GM23248 (cell line): ENCODE measurements at regions not wholly inside any gene's neighbourhood (a gene's known extent, or its start where the extent isn't known, plus 50 kb on each side); places are given as distances from the start of the nearest gene placed in this dataset.

Experiments
- DNase-seq: peaks from one replicate; pipeline ENCODE4 v3.0.0-alpha.2; 2015
- H2AFZ ChIP-seq: fragments of 200-600 bp; sonication (generic); 2 replicates; pipeline ENCODE4 v1.6.1; 2016; ENCODE audit warnings: antibody characterized with exemption
- H3F3A ChIP-seq: fragments of 200-600 bp; sonication (generic); 2 replicates; pipeline ENCODE4 v1.6.1; 2016; ENCODE audit warnings: mild to moderate bottlenecking, antibody characterized with exemption, mixed run types; ENCODE audit not compliant: insufficient read depth
- H3K27ac ChIP-seq: fragments of 200-600 bp; sonication (generic); 2 replicates; pipeline ENCODE4 v1.5.1; 2016; ENCODE audit warnings: mild to moderate bottlenecking
- H3K27me3 ChIP-seq: fragments of 200-600 bp; sonication (generic); replicated peaks from 2 replicates; pipeline ENCODE4 v1.6.1; 2016; ENCODE audit warnings: mild to moderate bottlenecking; ENCODE audit not compliant: insufficient read depth
- H3K36me3 ChIP-seq: fragments of 200-600 bp; sonication (generic); 2 replicates; pipeline ENCODE4 v1.6.1; 2016; ENCODE audit warnings: low read depth, mild to moderate bottlenecking
- H3K4me1 ChIP-seq: fragments of 200-600 bp; sonication (generic); 2 replicates; pipeline ENCODE4 v1.6.1; 2016; ENCODE audit warnings: mild to moderate bottlenecking; ENCODE audit not compliant: insufficient read depth
- H3K4me2 ChIP-seq: fragments of 200-600 bp; sonication (generic); one replicate; pipeline ENCODE4 v1.6.1; 2016; ENCODE audit warnings: mild to moderate bottlenecking; ENCODE audit not compliant: unreplicated experiment
- H3K4me3 ChIP-seq: fragments of 200-600 bp; sonication (generic); 2 replicates; pipeline ENCODE4 v1.5.1; 2016; ENCODE audit warnings: mild to moderate bottlenecking
- H3K79me2 ChIP-seq: fragments of 200-600 bp; sonication (generic); 2 replicates; pipeline ENCODE4 v1.6.1; 2016; ENCODE audit warnings: mild to moderate bottlenecking; ENCODE audit not compliant: insufficient read depth
- H3K9ac ChIP-seq: fragments of 200-600 bp; sonication (generic); 2 replicates; pipeline ENCODE4 v1.6.1; 2016; ENCODE audit warnings: mild to moderate bottlenecking
- H3K9me2 ChIP-seq: fragments of 200-600 bp; sonication (generic); 2 replicates; pipeline ENCODE4 v1.6.1; 2016; ENCODE audit warnings: mixed run types, mild to moderate bottlenecking, moderate library complexity; ENCODE audit not compliant: insufficient read depth
- H3K9me3 ChIP-seq: fragments of 200-600 bp; sonication (generic); one replicate; pipeline ENCODE4 v1.6.1; 2017; ENCODE audit warnings: low read depth
- H4K20me1 ChIP-seq: fragments of 200-600 bp; sonication (generic); 2 replicates; pipeline ENCODE4 v1.6.0; 2016; ENCODE audit not compliant: insufficient read depth
- EZH2 ChIP-seq: fragments of 200-600 bp; sonication (generic); IDR thresholded peaks from 2 replicates; pipeline ENCODE4 v1.6.1; 2018; ENCODE audit warnings: antibody characterized with exemption, mild to moderate bottlenecking; ENCODE audit not compliant: insufficient read depth, poor library complexity, severe bottlenecking
- EZH2phosphoT487 ChIP-seq: fragments of 200-600 bp; sonication (generic); IDR thresholded peaks from 2 replicates; pipeline ENCODE4 v1.6.1; 2018; ENCODE audit warnings: antibody characterized with exemption, moderate library complexity, mild to moderate bottlenecking, low read depth; ENCODE audit not compliant: insufficient read depth
- WGBS, 2 experiments: methylation state at CpG; one replicate each; pipeline ENCODE4 v1.1.6; 2015 to 2017; ENCODE audit warnings: low lambda C conversion rate in 2 of 2, low coverage in 1 of 2; ENCODE audit errors: missing lambda C conversion rate in 2 of 2; 5-methylcytosine and 5-hydroxymethylcytosine counted together
- in situ Hi-C: fragments of 300-500 bp; cut with MboI; formaldehyde crosslinking; loops from 2 replicates; pipeline ENCODE4 v1.15.0; 2020

DNA sequence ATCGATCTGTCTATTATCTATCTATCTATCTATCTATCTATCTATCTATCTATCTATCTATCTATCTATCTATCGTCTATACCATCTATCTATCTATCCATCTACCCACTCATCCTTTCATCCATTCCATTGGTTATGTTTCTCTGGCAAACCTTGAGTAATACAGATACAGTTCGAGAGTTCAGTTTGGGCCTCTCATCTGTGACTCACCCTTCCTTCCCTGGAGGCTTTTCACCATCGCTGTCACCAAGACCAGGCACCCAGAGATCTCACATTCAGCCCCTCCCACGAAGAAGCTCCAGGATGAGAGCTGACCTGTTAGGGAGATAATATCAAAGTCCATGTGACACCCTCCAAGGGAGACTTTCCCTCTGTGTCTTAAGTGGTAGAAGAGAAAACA, 164.1 kb upstream of the CELF4 start:
- Histone ChIP-seq H3K36me3 (no peaks in the 10 kb centered on the region), H2AFZ (no peak overlapping the region), H3K9me3 (no peaks in the 10 kb centered on the region), H3K9ac (no peak overlapping the region), H3K27me3 (no peaks in the 10 kb centered on the region), H3K27ac (no peak overlapping the region), H3F3A (no peaks in the 10 kb centered on the region), H4K20me1 (no peaks in the 10 kb centered on the region), H3K79me2 (no peaks in the 10 kb centered on the region), H3K9me2 (no peaks in the 10 kb centered on the region), H3K4me3 (no peak overlapping the region), H3K4me2 (no peak overlapping the region), H3K4me1 (no peaks in the 10 kb centered on the region)
- 22 to 29% methylated on average over 5 of the region's 5 CpGs for WGBS, 2 experiments
- no peak for DNase-seq
- in situ Hi-C loops, result no loop called here
- TF ChIP-seq EZH2phosphoT487 (no peak), EZH2 (no peak)

- H3K79me2 ChIP-seq, result no peaks in the 10 kb centered on the region
- H3K36me3 ChIP-seq, result no peaks in the 10 kb centered on the region
- WGBS, 2 experiments, result 37 to 48% methylated on average over 4 of the region's 4 CpGs
- H3K4me1 ChIP-seq, result no peaks in the 10 kb centered on the region
- in situ Hi-C loops, result no loop called here
- no peaks in the 10 kb centered on the region for H3K27me3 ChIP-seq
- H3K27ac ChIP-seq, result no peak overlapping the region
- H3F3A ChIP-seq, result no peaks in the 10 kb centered on the region
- no peak overlapping the region for H2AFZ ChIP-seq
- H3K4me3 ChIP-seq, result no peak overlapping the region
- no peaks in the 10 kb centered on the region for H3K9me3 ChIP-seq
- H4K20me1 ChIP-seq, result no peaks in the 10 kb centered on the region
- TF ChIP-seq EZH2 (no peak), EZH2phosphoT487 (no peak)
- no peak overlapping the region for H3K9ac ChIP-seq
- no peaks in the 10 kb centered on the region for H3K9me2 ChIP-seq
- no peak for DNase-seq
- H3K4me2 ChIP-seq, result no peak overlapping the region
These were observed 158.6 kb upstream of the CELF4 start for GRCh38 chr18:37724206-37724605.

GRCh38 chr18:37721544-37722522, 156.2 kb upstream of the CELF4 start:
- Histone ChIP-seq H3F3A (no peaks in the 10 kb centered on the region), H3K4me2 (no peak overlapping the region), H3K27ac (no peak overlapping the region), H3K36me3 (no peaks in the 10 kb centered on the region), H3K9me3 (no peaks in the 10 kb centered on the region), H3K4me3 (no peak overlapping the region), H3K79me2 (no peaks in the 10 kb centered on the region), H3K9ac (no peak overlapping the region), H2AFZ (no peak overlapping the region), H3K4me1 (no peaks in the 10 kb centered on the region), H3K9me2 (no peaks in the 10 kb centered on the region), H4K20me1 (no peaks in the 10 kb centered on the region), H3K27me3 (no peaks in the 10 kb centered on the region)
- 52 to 59% methylated on average over 11 of the region's 11 CpGs for WGBS, 2 experiments
- no peak for DNase-seq
- TF ChIP-seq EZH2 (no peak), EZH2phosphoT487 (no peak)
- in situ Hi-C loops, result no loop called here

DNA sequence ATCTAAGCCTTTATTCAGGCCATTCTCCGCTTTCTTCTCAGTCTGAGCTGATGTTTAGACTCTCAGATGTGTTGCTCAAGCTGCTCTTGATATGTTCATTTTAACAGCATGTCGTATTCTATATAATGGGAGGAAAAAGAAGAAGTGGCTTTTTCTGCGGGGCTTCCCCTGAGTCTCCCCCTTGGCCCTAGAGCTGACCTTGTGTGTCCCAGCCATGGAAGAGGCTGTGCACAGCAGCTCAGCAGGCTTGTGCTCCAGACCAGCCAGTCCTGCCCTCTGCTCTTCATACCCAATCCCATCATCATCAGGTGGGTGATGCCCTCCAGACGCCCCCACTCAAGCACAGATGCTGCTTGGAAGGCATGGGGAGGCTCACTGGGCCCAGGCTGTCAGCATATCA, 155.1 kb upstream of the CELF4 start:
- Histone ChIP-seq H3K4me2 (no peak overlapping the region), H3K9me2 (no peaks in the 10 kb centered on the region), H3K27me3 (no peaks in the 10 kb centered on the region), H3K9me3 (no peaks in the 10 kb centered on the region), H3K27ac (no peak overlapping the region), H3K36me3 (no peaks in the 10 kb centered on the region), H3K4me1 (no peaks in the 10 kb centered on the region), H4K20me1 (no peaks in the 10 kb centered on the region), H3F3A (no peaks in the 10 kb centered on the region), H3K4me3 (no peak overlapping the region), H2AFZ (no peak overlapping the region), H3K79me2 (no peaks in the 10 kb centered on the region), H3K9ac (no peak overlapping the region)
- TF ChIP-seq EZH2, result no peak
- DNase-seq, result no peak
- 28 to 38% methylated on average over 4 of the region's 4 CpGs for WGBS, 2 experiments
- in situ Hi-C loops, result no loop called here
